Activated CD8-positive, alpha-beta T cell treated with anti-CD3 and anti-CD28 coated beads for 36 hours (primary cell): ENCODE measurements at regions not wholly inside any gene's neighbourhood (a gene's known extent, or its start where the extent isn't known, plus 50 kb on each side); places are given as distances from the start of the nearest gene placed in this dataset.

Experiments used
- ATAC-seq: fragments of 200-7000 bp; cut with Tn5 transposase; one replicate; pipeline ENCODE4 v1.10.0; 2021; ENCODE audit warnings: mild to moderate bottlenecking, moderate library complexity
- CTCF ChIA-PET: fragments of 350-600 bp; sonication (Branson Sonifier 250); formaldehyde crosslinking; loops from one replicate; lab custom pipeline; 2021; ENCODE audit warnings: antibody characterized with exemption; lab: Charles Lee
- POLR2A ChIA-PET: fragments of 350-600 bp; sonication (Branson Sonifier 250); formaldehyde crosslinking; loops from one replicate; lab custom pipeline; 2021; ENCODE audit warnings: antibody characterized with exemption; lab: Charles Lee
- DNase-seq: peaks from one replicate; pipeline ENCODE4 v3.0.0-alpha.2; 2020
- H3K27ac Mint-ChIP-seq: one replicate; pipeline ENCODE4 v1.8.0; 2021; ENCODE audit warnings: mild to moderate bottlenecking, mixed read lengths
- H3K27me3 Mint-ChIP-seq: one replicate; pipeline ENCODE4 v1.8.0; 2021; ENCODE audit warnings: mixed read lengths
- H3K36me3 Mint-ChIP-seq: one replicate; pipeline ENCODE4 v1.8.0; 2021; ENCODE audit warnings: low read depth, mixed read lengths
- H3K4me1 Mint-ChIP-seq: one replicate; pipeline ENCODE4 v1.8.0; 2021; ENCODE audit warnings: low read depth, mixed read lengths
- H3K4me3 Mint-ChIP-seq: one replicate; pipeline ENCODE4 v1.8.0; 2021; ENCODE audit warnings: mild to moderate bottlenecking, moderate library complexity, mixed read lengths
- H3K9me3 Mint-ChIP-seq: one replicate; pipeline ENCODE4 v1.8.0; 2021; ENCODE audit warnings: mixed read lengths
- intact Hi-C: fragments of 100-400 bp; cut with micrococcal nuclease; formaldehyde crosslinking; loops from one replicate; pipeline ENCODE4 v1.10.0; 2022
- TF ChIP-seq, protein P1 (sequence below): fragments of 200-600 bp; IDR thresholded peaks from one replicate; pipeline ENCODE4 v1.8.0; 2022; ENCODE audit warnings: antibody characterized with exemption, mild to moderate bottlenecking

DNA sequence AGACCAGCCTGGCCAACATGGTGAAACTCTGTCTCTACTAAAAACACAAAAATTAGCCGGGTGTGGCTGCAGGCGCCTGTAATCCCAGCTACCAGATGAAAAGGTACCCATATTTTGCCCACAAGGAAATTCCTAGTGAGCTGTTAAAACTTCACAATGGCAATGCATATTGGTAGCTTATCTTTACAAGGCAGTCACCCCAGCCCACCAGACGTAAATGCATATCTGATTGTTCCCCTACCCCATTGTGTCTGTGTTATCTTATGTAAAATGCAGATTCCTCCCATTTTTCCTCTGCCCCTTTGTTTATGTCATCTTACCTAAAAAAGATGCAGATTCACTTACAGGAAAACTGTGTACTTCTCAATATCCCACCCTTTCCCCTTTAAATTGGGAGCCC lies 103.1 kb upstream of the SLC2A1 start:
- Mint-ChIP-seq H3K27ac (no peak overlapping the region), H3K9me3 (no peaks in the 10 kb centered on the region), H3K27me3 (peaks cover 6% of the 10 kb centered on the region), H3K4me1 (peaks cover 18% of the 10 kb centered on the region), H3K36me3 (peaks cover 4% of the 10 kb centered on the region), H3K4me3 (no peak overlapping the region)
- TF ChIP-seq, protein P1, sequence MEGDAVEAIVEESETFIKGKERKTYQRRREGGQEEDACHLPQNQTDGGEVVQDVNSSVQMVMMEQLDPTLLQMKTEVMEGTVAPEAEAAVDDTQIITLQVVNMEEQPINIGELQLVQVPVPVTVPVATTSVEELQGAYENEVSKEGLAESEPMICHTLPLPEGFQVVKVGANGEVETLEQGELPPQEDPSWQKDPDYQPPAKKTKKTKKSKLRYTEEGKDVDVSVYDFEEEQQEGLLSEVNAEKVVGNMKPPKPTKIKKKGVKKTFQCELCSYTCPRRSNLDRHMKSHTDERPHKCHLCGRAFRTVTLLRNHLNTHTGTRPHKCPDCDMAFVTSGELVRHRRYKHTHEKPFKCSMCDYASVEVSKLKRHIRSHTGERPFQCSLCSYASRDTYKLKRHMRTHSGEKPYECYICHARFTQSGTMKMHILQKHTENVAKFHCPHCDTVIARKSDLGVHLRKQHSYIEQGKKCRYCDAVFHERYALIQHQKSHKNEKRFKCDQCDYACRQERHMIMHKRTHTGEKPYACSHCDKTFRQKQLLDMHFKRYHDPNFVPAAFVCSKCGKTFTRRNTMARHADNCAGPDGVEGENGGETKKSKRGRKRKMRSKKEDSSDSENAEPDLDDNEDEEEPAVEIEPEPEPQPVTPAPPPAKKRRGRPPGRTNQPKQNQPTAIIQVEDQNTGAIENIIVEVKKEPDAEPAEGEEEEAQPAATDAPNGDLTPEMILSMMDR = no peak
- ChIA-PET POLR2A (interaction anchor here (0.6 kb wide), 1 partner anchor 96 kb away, joined by 4 read pairs; no protein-coding TSS in a partner anchor), CTCF (interaction anchor here (1.0 to 3.3 kb wide), 4 partner anchors 11 to 283 kb away, joined by 5 to 24 read pairs (median 10); no protein-coding TSS in a partner anchor)
- intact Hi-C loops = no loop called here
- DNase-seq (no peak), ATAC-seq (no peak)

DNA sequence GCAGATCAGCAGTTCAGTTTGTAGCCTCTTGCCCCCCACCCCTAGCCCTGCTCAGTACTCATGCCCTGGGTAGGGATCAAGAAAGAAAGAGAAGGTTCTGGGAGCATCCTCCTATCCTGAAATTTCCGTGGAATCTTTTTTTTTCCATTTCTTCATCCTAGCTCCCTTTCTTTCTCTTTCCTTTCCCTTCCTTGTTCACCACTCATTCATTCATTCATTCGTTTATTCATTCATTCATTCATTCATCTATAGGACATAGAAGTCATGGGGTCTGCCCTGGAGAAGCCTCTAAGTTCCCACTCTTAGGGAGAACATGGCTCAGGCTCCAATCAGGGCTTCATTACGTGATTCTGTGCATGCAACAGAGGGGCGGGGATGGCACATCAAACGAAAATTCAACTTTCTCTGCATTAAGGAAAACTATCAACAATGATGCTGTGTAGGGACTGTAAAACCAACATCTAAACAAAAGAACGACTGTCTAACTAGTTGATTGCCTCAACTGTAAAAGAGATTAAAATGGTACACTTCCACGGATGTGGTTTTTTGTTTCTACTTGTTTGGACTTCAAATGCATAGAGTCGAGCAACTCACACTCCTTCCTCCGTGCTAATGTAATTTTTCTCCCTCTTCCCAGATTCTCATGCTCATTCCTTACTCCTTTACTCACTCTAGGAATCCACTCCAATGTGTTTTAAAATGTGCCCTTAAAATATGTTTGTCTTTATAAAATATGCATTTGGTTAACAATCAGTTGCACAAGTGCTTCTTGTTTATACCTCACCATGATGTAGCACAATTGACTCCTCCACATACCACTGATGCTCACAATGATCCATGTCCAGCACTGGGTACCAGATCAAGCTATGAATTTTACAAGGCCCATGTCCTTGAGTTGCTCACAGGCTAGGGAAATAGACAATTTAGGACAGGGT lies 101.2 kb upstream of the SLC2A1 start:
- peak overlapping the region; percentile 7 for H3K27ac Mint-ChIP-seq
- H3K27me3 Mint-ChIP-seq = peaks cover 6% of the 10 kb centered on the region
- DNase-seq (no peak), ATAC-seq (no peak)
- H3K9me3 Mint-ChIP-seq = no peaks in the 10 kb centered on the region
- H3K4me3 Mint-ChIP-seq = no peak overlapping the region
- ChIA-PET POLR2A (interaction anchor here (1.0 kb wide), 1 partner anchor 11 kb away, joined by 3 read pairs; no protein-coding TSS in a partner anchor), CTCF (interaction anchor here (1.2 to 3.3 kb wide), 5 partner anchors 13 to 147 kb away, joined by 6 to 24 read pairs (median 14); no protein-coding TSS in a partner anchor)
- TF ChIP-seq, protein P1 = no peak
- peaks cover 4% of the 10 kb centered on the region for H3K36me3 Mint-ChIP-seq
- intact Hi-C loops = no loop called here
- H3K4me1 Mint-ChIP-seq = peaks cover 18% of the 10 kb centered on the region

DNA sequence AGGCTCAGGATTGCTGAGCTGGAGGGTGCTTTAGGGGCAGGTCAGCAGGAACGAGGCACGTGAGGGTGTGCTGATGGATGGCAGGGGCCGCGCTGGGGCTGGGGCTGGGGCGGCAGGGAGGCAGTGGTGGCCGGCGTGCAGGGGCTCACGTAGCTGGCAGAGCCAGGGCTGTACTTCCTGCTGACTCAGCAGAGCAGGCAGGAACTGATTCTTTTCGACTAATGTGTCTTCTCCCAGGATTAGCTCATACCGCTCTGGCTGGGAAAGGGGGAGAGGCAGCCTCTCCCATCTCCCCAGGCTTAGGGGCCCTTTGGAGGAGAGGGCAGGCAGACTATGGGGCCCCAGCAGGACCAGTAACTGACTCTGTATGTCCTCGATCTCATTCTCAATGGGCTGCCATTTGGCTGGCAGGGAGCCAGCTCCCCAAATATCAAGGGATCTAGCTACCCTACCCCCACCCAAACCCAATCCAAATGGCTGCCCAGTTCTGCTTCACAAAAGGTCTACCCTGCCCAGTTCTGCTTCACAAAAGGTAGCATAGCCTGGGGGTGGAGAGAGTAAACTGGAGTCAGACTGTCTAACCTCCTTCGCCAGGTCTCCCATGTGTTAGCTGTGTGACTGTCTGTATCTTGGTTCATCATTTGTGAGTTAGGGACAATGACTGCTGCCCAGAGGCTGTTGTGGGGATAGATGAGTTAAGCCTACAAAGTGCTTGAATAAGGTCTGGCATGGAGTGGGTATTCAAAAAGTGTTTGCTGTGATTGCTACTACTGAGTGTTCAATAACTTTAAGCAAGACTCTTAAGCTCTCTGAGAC lies 100.1 kb upstream of the SLC2A1 start:
- H3K36me3 Mint-ChIP-seq = peaks cover 4% of the 10 kb centered on the region
- CTCF ChIA-PET = interaction anchor here (1.2 to 1.9 kb wide), 3 partner anchors 14 to 145 kb away, joined by 6 to 15 read pairs (median 8); no protein-coding TSS in a partner anchor
- peak overlapping the region; percentile 14 for H3K4me3 Mint-ChIP-seq
- ATAC-seq (peak; percentile 71), DNase-seq (peak; percentile 56)
- POLR2A ChIA-PET = interaction anchor here (0.5 to 1.2 kb wide), 5 partner anchors 10 to 807 kb away, joined by 3 read pairs; partner anchors contain the start of gene CDC20
- H3K27ac Mint-ChIP-seq = peak overlapping the region; percentile 64
- TF ChIP-seq, protein P1 = no peak
- no peaks in the 10 kb centered on the region for H3K9me3 Mint-ChIP-seq
- peaks cover 6% of the 10 kb centered on the region for H3K27me3 Mint-ChIP-seq
- H3K4me1 Mint-ChIP-seq = peaks cover 18% of the 10 kb centered on the region
- intact Hi-C loops = no loop called here

DNA sequence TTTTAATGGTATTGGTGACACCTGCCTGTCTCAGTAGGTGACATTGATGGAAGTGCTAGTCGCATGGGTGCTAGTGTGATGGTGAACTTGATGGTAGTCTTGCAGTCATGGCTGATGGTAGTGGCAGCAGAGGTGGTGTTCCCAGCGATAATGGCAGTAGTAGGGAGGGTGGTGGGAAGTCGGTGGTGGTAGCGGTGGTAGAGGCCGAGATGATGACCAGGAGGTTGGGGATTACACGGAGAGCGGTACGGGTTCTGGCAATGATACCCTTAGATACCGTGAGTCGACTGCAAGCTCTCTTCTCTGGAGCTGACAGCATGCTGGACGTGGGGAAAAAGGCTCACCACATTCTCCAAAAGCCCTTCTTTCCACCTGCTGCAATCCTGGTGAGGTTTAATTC lies 99.4 kb upstream of the SLC2A1 start:
- intact Hi-C loops = no loop called here
- no peak for ATAC-seq
- Mint-ChIP-seq H3K4me1 (peaks cover 18% of the 10 kb centered on the region), H3K27ac (peak overlapping the region; percentile 64), H3K27me3 (peaks cover 6% of the 10 kb centered on the region), H3K9me3 (no peaks in the 10 kb centered on the region), H3K4me3 (peak overlapping the region; percentile 14), H3K36me3 (peaks cover 4% of the 10 kb centered on the region)
- CTCF ChIA-PET = interaction anchor here (1.2 to 1.9 kb wide), 3 partner anchors 15 to 145 kb away, joined by 6 to 15 read pairs (median 8); no protein-coding TSS in a partner anchor
- no peak for DNase-seq
- POLR2A ChIA-PET = interaction anchor here (0.6 to 1.2 kb wide), 2 partner anchors 60 to 137 kb away, joined by 3 read pairs; no protein-coding TSS in a partner anchor
- TF ChIP-seq, protein P1 = no peak
